Motor neuron (in vitro differentiated cells): ENCODE measurements at regions not wholly inside any gene's neighbourhood (a gene's known extent, or its start where the extent isn't known, plus 50 kb on each side); places are given as distances from the start of the nearest gene placed in this dataset.
"Not testable (repeated sequence)": the region's sequence is repeated elsewhere in the genome, so short reads cannot be mapped to it uniquely, and the experiment has no call there.

Experiments
- ATAC-seq, 8 experiments: fragments of 200-7000 bp; cut with Tn5 transposase; replicated peaks in 6 of 8; 2 replicates each; pipeline ENCODE4 v1.8.0; 2021; ENCODE audit warnings: mild to moderate bottlenecking in 8 of 8, moderate library complexity in 8 of 8
- H3K27ac ChIP-seq, 2 donors: fragments of 250-450 bp; sonication (Bioruptor Pico); 2 replicates each; pipeline ENCODE4 v1.9.0; 2021; ENCODE audit warnings: antibody characterized with exemption in 2 of 2, mild to moderate bottlenecking in 2 of 2, moderate library complexity in 1 of 2
- H3K4me1 ChIP-seq, 2 donors: fragments of 250-450 bp; sonication (Bioruptor Pico); replicated peaks in 1 of 2; 2 replicates each; pipeline ENCODE4 v1.6.1; 2021; ENCODE audit warnings: antibody characterized with exemption in 2 of 2, mild to moderate bottlenecking in 2 of 2, moderate library complexity in 1 of 2
- H3K4me3 ChIP-seq, 5 donors: fragments of 250-450 bp; sonication (Bioruptor Pico); 2 replicates each; pipeline ENCODE4 v1.9.0; 2021; ENCODE audit warnings: antibody characterized with exemption in 5 of 5, mild to moderate bottlenecking in 5 of 5, moderate library complexity in 4 of 5
- WGBS, 10 experiments: fragments of 450-650 bp; shearing (Covaris generic); methylation state at CpG; one replicate each; pipeline ENCODE4 v1.0.0; 2022; 5-methylcytosine and 5-hydroxymethylcytosine counted together
- in situ Hi-C, 9 experiments: fragments of 400-800 bp; cut with MboI; loops; one replicate each; pipeline ENCODE4 v1.15.0; 2021; ENCODE audit warnings: low sequenced_read_pairs in 9 of 9, low pct_unique_long_range_greater_than_20kb in 2 of 9; ENCODE audit not compliant: unreplicated experiment in 9 of 9

DNA sequence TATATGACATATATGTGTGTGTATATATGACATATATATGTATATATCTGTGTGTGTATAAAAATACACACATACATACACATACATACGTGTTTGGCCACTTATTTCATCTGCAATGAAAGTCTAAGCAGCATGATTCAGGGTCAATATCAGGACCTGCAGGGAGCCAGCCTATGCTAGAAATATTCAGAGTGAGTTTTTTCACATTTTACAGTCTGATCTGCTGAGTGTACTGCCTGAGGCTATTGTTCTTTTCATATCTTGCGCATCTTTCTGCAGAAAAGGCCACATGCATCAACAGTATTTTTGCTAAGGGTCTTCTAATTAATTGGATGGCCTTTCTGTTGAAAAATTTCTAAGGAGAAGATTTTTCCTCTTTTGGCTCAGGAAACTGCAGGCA, 80.0 kb upstream of the TSPY4 start:
- WGBS, 10 experiments = 20% methylated on average over 1 of the region's 2 CpGs; no CpG with 5 or more reads in 9 of the 10 experiments
- no peaks in the 10 kb centered on the region for H3K4me1 ChIP-seq
- in situ Hi-C loops = no loop called here
- no peak overlapping the region for H3K27ac ChIP-seq
- peak in 3 of 8 experiments; percentile 32 to 50 (median 43) for ATAC-seq
- H3K4me3 ChIP-seq = no peak overlapping the region

DNA sequence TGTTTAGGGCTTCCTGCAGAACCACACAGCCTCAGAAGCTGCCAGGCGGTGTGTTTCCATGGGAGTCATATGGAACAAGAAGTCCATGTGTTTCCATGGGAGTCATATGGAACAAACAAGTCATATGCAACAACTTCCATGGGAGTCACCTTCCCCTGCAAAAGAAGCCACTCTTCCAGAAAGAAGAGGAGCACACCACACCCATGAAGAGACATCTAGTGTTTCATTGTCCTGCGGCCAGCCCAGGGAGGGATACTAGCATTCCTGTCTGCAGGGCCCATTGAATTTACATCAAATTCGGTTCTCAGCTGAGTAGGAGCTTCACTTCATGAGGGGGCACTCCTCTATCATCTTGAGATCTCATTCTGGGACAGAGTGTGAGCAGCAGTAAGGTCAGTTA, 79.5 kb upstream of the TSPY4 start:
- Histone ChIP-seq H3K4me1 (no peaks in the 10 kb centered on the region), H3K27ac (no peak overlapping the region), H3K4me3 (no peak overlapping the region)
- peak in 3 of 8 experiments; percentile 54 to 61 (median 57) for ATAC-seq
- WGBS, 10 experiments = no CpG with 5 or more reads among the region's 3 CpGs
- in situ Hi-C loops = no loop called here

- peak; percentile 48 to 84 (median 70) for ATAC-seq
- no CpG with 5 or more reads among the region's 1 CpG for WGBS, 10 experiments
- in situ Hi-C loops = no loop called here
Observed at GRCh38 chrY:9259368-9259767, 77.9 kb upstream of the TSPY4 start.

DNA sequence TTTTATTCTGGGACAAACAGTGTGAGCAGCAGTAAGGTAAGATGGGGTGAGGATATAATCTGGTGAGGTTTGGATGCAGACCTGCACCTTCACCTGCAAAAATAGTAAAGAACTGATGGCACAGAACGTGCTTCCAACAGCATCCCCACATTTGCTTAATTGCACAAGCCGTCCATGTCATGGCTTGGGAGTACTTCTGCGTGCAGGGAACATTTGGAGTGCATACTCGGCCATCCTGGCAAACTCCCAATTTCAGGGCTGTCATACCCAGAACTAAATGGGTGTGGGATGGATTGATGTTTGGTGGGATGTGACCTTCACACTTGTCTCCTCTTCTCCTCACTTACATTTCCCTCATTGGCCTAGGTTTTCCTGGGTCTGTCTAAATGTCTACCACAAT, 76.8 kb upstream of the TSPY4 start:
- Histone ChIP-seq H3K4me1 (no peaks in the 10 kb centered on the region), H3K4me3 (no peak overlapping the region), H3K27ac (no peak overlapping the region)
- WGBS, 10 experiments = 19 to 21% (median 20%) methylated on average over 1 to 3 of the region's 4 CpGs; no CpG with 5 or more reads in 7 of the 10 experiments
- ATAC-seq = no peak
- in situ Hi-C loops = no loop called here

More at GRCh38 chrY:9259368-9259767, 77.9 kb upstream of the TSPY4 start:
- H3K4me1 ChIP-seq = no peaks in the 10 kb centered on the region
- H3K27ac ChIP-seq = no peak overlapping the region
- H3K4me3 ChIP-seq = no peak overlapping the region

GRCh38 chrY:9265551-9265950, 71.7 kb upstream of the TSPY4 start:
- peak in 2 of 8 experiments; percentile 47 to 72 for ATAC-seq
- in situ Hi-C loops = no loop called here
- H3K27ac ChIP-seq = no peak overlapping the region
- H3K4me1 ChIP-seq = no peaks in the 10 kb centered on the region
- H3K4me3 ChIP-seq = no peak overlapping the region
- WGBS, 10 experiments = no CpG with 5 or more reads among the region's 3 CpGs

DNA sequence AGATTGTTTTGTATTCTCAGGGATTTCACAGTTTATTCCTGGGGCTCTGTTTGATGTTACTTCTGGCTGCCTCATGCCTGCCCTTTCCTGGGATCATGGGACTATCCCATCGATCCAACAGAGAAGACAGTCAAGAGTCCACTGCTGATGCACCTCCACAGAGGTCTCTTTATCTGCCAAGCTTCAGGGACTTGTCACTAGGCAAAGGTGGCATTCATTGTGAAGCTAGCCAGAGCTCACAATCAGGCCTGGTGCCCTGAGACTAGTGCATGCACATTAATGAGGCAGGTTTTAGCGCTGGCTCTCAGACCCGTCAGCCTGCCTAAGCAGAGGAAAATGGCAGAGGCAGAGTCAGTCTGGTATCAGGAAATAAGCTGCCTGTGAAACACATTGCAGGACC, 66.9 kb upstream of the TSPY4 start:
- H3K4me1 ChIP-seq, ATAC-seq, H3K4me3 ChIP-seq, in situ Hi-C loops, H3K27ac ChIP-seq: not testable (repeated sequence)
- 33% methylated on average over 1 of the region's 3 CpGs; no CpG with 5 or more reads in 9 of the 10 experiments for WGBS, 10 experiments

DNA sequence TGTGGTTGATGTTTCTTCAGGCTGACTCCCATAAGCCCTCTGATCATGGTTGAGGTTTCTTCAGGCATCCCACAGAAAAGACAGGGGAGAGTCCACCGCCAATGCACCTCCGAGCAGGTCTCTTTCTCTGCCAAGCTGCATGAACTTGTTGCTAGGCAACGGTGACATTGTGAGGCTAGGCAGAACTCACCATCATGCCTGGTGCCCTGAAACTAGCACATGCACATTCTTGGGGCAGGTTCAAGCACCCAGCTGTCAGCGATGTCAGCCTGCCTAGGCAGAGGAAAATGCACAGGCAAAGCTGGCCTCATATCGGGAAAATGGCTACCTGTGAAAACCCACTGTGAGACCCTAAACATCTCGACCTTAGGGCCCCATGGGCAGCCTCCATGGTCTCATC, 64.4 kb upstream of the TSPY4 start:
- H3K4me1 ChIP-seq, H3K27ac ChIP-seq, ATAC-seq, H3K4me3 ChIP-seq, in situ Hi-C loops: not testable (repeated sequence)
- no CpG with 5 or more reads among the region's 6 CpGs for WGBS, 10 experiments

GRCh38 chrY:9278842-9279241, 58.4 kb upstream of the TSPY4 start:
- in situ Hi-C loops = not testable (repeated sequence)
- peak in 2 of 8 experiments; percentile 71 to 91 for ATAC-seq
- WGBS, 10 experiments = 17 to 40% methylated on average over 1 to 4 of the region's 7 CpGs; no CpG with 5 or more reads in 8 of the 10 experiments

More at GRCh38 chrY:9278842-9279241, 58.4 kb upstream of the TSPY4 start:
- H3K27ac ChIP-seq, H3K4me3 ChIP-seq, H3K4me1 ChIP-seq: not testable (repeated sequence)
